RWPE2 (cell line): ENCODE measurements at regions not wholly inside any gene's neighbourhood (a gene's known extent, or its start where the extent isn't known, plus 50 kb on each side); places are given as distances from the start of the nearest gene placed in this dataset.
"Not testable (repeated sequence)": the region's sequence is repeated elsewhere in the genome, so short reads cannot be mapped to it uniquely, and the experiment has no call there.

Source experiments
- ATAC-seq: fragments of 200-7000 bp; cut with Tn5 transposase; 3 replicates; pipeline ENCODE4 v1.9.1; 2021; ENCODE audit warnings: low read depth
- DNase-seq: peaks from one replicate; pipeline ENCODE4 v3.0.0-alpha.2; 2020; ENCODE audit warnings: low spot score
- H3K27ac ChIP-seq: fragments of 450-650 bp; 2 replicates; pipeline ENCODE4 v1.5.1; 2017; ENCODE audit warnings: mild to moderate bottlenecking; ENCODE audit not compliant: poor library complexity, severe bottlenecking
- H3K27me3 ChIP-seq: fragments of 250-450 bp; sonication (Bioruptor Pico); 2 replicates; pipeline ENCODE4 v1.5.1; 2021; ENCODE audit warnings: mild to moderate bottlenecking, moderate library complexity; ENCODE audit not compliant: insufficient read depth, poor library complexity, severe bottlenecking
- H3K36me3 ChIP-seq: fragments of 250-450 bp; sonication (Bioruptor Pico); 2 replicates; pipeline ENCODE4 v1.5.1; 2020; ENCODE audit warnings: low read depth, mild to moderate bottlenecking, moderate library complexity
- H3K4me1 ChIP-seq: fragments of 250-450 bp; sonication (Bioruptor Pico); 2 replicates; pipeline ENCODE4 v1.5.1; 2021; ENCODE audit warnings: mild to moderate bottlenecking, moderate library complexity; ENCODE audit not compliant: insufficient read depth, poor library complexity, severe bottlenecking
- H3K4me3 ChIP-seq: fragments of 250-450 bp; sonication (Bioruptor Pico); 2 replicates; pipeline ENCODE4 v1.5.1; 2021; ENCODE audit warnings: mild to moderate bottlenecking, moderate library complexity; ENCODE audit not compliant: severe bottlenecking
- H3K9me3 ChIP-seq: fragments of 250-450 bp; sonication (Bioruptor Pico); 2 replicates; pipeline ENCODE4 v1.5.1; 2021; ENCODE audit warnings: mild to moderate bottlenecking, moderate library complexity; ENCODE audit not compliant: severe bottlenecking
- TF ChIP-seq, protein P1 (sequence below): fragments of 450-650 bp; IDR thresholded peaks from one replicate; pipeline ENCODE4 v1.5.1; 2017; ENCODE audit warnings: mild to moderate bottlenecking, moderate library complexity; ENCODE audit not compliant: poor library complexity, severe bottlenecking

DNA sequence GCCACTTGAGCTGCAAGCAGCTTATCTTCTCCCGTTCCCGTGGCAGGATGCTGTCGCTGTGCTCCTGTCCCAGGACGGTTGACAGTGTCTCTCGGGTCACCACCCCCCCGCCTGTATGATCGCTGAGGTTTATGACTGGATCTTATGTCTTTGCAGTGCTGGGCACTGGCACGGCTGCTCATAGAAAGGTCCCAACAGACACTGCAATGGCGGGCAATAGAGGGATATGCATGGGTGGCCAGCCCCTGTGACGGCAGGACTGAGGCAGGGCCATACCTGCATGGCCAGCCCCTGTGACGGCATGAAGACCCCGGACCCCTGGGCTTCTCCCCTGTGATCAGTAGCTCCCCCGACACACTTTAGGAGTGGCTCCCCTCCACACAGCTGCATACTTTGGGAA, 307.2 kb downstream of the TEX29 start:
- DNase-seq = no peak
- no peak overlapping the region for H3K27ac ChIP-seq
- no peaks in the 10 kb centered on the region for H3K4me1 ChIP-seq
- H3K36me3 ChIP-seq = no peaks in the 10 kb centered on the region
- no peaks in the 10 kb centered on the region for H3K9me3 ChIP-seq
- H3K27me3 ChIP-seq = no peaks in the 10 kb centered on the region
- no peak for ATAC-seq
- TF ChIP-seq, protein P1, sequence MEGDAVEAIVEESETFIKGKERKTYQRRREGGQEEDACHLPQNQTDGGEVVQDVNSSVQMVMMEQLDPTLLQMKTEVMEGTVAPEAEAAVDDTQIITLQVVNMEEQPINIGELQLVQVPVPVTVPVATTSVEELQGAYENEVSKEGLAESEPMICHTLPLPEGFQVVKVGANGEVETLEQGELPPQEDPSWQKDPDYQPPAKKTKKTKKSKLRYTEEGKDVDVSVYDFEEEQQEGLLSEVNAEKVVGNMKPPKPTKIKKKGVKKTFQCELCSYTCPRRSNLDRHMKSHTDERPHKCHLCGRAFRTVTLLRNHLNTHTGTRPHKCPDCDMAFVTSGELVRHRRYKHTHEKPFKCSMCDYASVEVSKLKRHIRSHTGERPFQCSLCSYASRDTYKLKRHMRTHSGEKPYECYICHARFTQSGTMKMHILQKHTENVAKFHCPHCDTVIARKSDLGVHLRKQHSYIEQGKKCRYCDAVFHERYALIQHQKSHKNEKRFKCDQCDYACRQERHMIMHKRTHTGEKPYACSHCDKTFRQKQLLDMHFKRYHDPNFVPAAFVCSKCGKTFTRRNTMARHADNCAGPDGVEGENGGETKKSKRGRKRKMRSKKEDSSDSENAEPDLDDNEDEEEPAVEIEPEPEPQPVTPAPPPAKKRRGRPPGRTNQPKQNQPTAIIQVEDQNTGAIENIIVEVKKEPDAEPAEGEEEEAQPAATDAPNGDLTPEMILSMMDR = no peak
- no peak overlapping the region for H3K4me3 ChIP-seq

DNA sequence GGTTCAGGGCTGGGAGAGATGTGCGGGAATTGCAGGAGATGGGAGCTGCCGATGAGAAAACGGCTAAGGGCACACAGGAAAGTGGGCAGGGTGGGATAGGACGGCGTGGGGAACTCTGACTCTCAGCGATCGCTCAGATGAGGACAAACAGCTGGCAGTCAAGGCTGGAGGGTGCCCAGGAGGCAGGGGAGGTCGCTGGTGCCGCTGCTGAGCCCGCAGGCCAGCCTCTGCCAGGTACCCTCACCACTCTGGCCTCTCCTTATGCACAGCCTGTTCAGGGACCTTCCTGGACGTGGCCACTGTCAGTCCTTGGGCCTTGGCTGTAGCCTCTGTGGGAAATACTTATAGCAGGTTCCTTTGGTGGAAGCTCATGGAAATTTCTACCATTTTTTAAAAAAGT, 308.6 kb downstream of the TEX29 start:
- no peaks in the 10 kb centered on the region for H3K9me3 ChIP-seq
- no peak overlapping the region for H3K4me3 ChIP-seq
- TF ChIP-seq, protein P1 = no peak
- no peak for ATAC-seq
- H3K4me1 ChIP-seq = no peaks in the 10 kb centered on the region
- DNase-seq = no peak
- no peaks in the 10 kb centered on the region for H3K36me3 ChIP-seq
- no peaks in the 10 kb centered on the region for H3K27me3 ChIP-seq
- no peak overlapping the region for H3K27ac ChIP-seq

DNA sequence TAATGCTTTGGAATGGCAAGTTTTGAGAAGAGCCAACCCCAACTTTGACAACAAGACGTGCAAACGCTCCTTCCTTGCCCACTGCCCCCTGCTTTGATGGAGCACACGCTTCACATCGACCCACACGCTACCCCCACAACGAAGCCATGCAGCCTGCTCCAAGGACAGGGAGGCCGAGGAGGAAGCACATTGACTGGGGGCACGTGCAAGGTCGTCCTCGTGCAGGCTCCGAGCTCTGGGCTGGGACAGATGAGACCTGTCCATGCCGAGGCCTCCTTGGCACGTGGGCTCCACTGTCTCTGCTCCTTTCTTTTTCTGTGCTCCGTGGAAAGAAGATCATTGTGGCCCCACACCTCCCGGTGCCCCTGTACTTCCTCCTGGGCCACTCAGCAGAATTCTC, 309.0 kb downstream of the TEX29 start:
- H3K27me3 ChIP-seq = no peaks in the 10 kb centered on the region
- H3K4me3 ChIP-seq = no peak overlapping the region
- H3K4me1 ChIP-seq = no peaks in the 10 kb centered on the region
- H3K9me3 ChIP-seq = no peaks in the 10 kb centered on the region
- TF ChIP-seq, protein P1 = no peak
- H3K27ac ChIP-seq = no peak overlapping the region
- ATAC-seq (no peak), DNase-seq (no peak)
- no peaks in the 10 kb centered on the region for H3K36me3 ChIP-seq

DNA sequence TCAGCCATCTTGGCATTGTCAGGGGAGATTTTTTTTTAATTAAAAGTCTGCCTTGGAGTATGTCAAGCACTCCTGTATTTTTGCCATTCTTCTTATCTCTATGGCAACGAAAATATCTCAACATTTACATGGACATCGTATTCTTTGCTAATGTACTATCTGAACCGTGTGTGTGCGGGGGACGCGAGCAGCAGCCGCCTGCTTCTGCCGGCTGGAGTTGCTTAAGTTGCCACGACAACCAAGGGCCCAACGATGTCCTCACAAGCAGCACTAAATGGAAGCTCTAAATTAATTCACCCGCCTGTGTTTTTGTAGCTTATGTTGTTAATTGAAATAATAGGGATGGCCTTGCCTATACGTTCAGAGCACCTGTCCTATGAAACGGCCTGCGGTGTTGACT, 309.5 kb downstream of the TEX29 start:
- DNase-seq = no peak
- Histone ChIP-seq H3K27ac (no peak overlapping the region), H3K27me3 (no peaks in the 10 kb centered on the region), H3K4me3 (no peak overlapping the region), H3K9me3 (no peaks in the 10 kb centered on the region), H3K4me1 (no peaks in the 10 kb centered on the region), H3K36me3 (no peaks in the 10 kb centered on the region)
- no peak for ATAC-seq
- TF ChIP-seq, protein P1 = no peak

DNA sequence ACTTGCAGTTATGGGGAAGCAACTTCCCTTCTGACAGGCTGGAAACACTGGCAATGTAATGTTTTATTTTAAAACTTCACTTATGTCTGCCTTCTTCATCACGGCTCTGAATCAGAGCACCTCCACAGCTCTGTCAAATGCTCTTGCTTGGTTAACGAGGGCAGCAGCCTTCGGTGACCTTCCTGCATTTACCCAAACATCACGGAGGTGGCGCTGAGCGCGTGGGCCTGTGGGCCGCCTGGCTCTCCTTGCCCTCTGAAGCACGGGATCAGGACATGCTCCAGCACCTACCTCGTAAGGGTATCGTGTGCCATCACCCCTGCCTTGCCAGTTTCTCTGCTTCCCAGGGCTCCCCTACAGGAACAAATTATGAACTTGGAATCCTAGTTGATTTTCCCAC, 310.0 kb downstream of the TEX29 start:
- no peak for ATAC-seq
- no peaks in the 10 kb centered on the region for H3K36me3 ChIP-seq

DNA sequence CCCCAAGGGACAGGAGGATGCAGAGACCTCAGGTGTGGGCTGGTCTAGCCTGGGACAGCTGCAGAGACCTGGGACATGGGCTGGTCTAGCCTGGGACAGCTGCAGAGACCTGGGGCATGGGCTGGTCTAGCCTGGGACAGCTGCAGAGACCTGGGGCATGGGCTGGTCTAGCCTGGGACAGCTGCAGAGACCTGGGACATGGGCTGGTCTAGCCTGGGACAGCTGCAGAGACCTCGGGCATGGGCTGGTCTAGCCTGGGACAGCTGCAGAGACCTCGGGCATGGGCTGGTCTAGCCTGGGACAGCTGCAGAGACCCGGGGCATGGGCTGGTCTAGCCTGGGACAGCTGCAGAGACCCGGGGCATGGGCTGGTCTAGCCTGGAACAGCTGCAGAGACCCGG, 310.8 kb downstream of the TEX29 start:
- not testable (repeated sequence) for H3K27me3 ChIP-seq, H3K4me3 ChIP-seq, H3K4me1 ChIP-seq, ATAC-seq, H3K36me3 ChIP-seq, H3K9me3 ChIP-seq, H3K27ac ChIP-seq, DNase-seq

More for the DNA sequence above, 310.0 kb downstream of the TEX29 start:
- DNase-seq = no peak
- no peak overlapping the region for H3K27ac ChIP-seq
- no peaks in the 10 kb centered on the region for H3K9me3 ChIP-seq
- no peaks in the 10 kb centered on the region for H3K27me3 ChIP-seq
- no peaks in the 10 kb centered on the region for H3K4me1 ChIP-seq
- H3K4me3 ChIP-seq = no peak overlapping the region
- TF ChIP-seq, protein P1 = no peak
